Activated naive CD4-positive, alpha-beta T cell treated with anti-CD3 and anti-CD28 coated beads for 36 hours (primary cell): ENCODE measurements at regions not wholly inside any gene's neighbourhood (a gene's known extent, or its start where the extent isn't known, plus 50 kb on each side); places are given as distances from the start of the nearest gene placed in this dataset.
A peak's percentile ranks its signal among the peaks of the same experiment; 100 is the strongest.

ENCODE experiments used
- CTCF ChIA-PET: fragments of 350-600 bp; sonication (Branson Sonifier 250); formaldehyde crosslinking; loops from one replicate; lab custom pipeline; 2021; ENCODE audit warnings: antibody characterized with exemption; lab: Charles Lee
- DNase-seq: peaks from one replicate; pipeline ENCODE4 v3.0.0-alpha.2; 2020
- H3K27ac Mint-ChIP-seq: one replicate; pipeline ENCODE4 v1.8.0; 2021; ENCODE audit warnings: mild to moderate bottlenecking, mixed read lengths
- H3K27me3 Mint-ChIP-seq: one replicate; pipeline ENCODE4 v1.8.0; 2021; ENCODE audit warnings: low read depth, mixed read lengths
- H3K36me3 Mint-ChIP-seq: one replicate; pipeline ENCODE4 v1.8.0; 2021; ENCODE audit warnings: low read depth, mixed read lengths
- H3K4me1 Mint-ChIP-seq: one replicate; pipeline ENCODE4 v1.8.0; 2021; ENCODE audit warnings: low read depth, mixed read lengths
- H3K4me3 Mint-ChIP-seq: one replicate; pipeline ENCODE4 v1.8.0; 2021; ENCODE audit warnings: mild to moderate bottlenecking, moderate library complexity, mixed read lengths
- H3K9me3 Mint-ChIP-seq: one replicate; pipeline ENCODE4 v1.8.0; 2021; ENCODE audit warnings: mixed read lengths
- intact Hi-C: fragments of 100-400 bp; cut with micrococcal nuclease; formaldehyde crosslinking; loops from one replicate; pipeline ENCODE4 v1.15.1; 2023

- Mint-ChIP-seq H3K4me1 (no peaks in the 10 kb centered on the region), H3K27me3 (no peaks in the 10 kb centered on the region), H3K36me3 (no peaks in the 10 kb centered on the region), H3K27ac (no peak overlapping the region), H3K9me3 (no peaks in the 10 kb centered on the region), H3K4me3 (no peak overlapping the region)
- DNase-seq = no peak
- intact Hi-C loops = no loop called here
- CTCF ChIA-PET = no interaction called here
These were observed 191.4 kb downstream of the SPRY1 start for GRCh38 chr4:123587983-123588494.

DNA sequence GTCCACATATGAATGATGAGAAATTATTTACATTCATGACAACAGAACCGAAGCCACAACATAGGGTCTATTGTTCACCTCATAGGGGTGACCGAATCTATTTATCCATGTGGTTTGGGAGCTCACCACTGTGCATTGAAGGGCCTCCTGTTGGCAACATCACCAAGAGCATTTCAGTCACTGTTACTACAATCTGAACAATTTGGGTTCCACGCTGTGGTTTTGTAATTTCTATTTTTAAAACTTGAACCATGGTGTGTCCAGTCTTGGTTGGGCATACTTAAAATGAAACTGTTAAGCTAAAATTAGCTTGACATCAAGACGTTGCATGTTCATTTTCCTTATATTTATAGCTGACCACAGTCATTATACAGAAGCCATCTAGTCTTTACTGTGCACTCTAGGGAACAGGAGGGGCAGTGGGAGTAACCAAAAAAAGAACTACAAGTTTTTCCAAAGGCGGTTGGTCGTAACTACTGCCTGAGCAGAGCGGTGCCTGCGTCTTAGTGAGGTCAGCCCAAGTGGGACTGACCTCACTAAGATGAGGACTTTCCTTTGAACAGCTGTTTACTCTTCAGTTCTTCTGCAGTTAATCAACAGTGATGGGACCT lies 192.1 kb downstream of the SPRY1 start:
- Mint-ChIP-seq H3K4me1 (no peaks in the 10 kb centered on the region), H3K27me3 (no peaks in the 10 kb centered on the region), H3K36me3 (no peaks in the 10 kb centered on the region), H3K27ac (no peak overlapping the region), H3K9me3 (no peaks in the 10 kb centered on the region), H3K4me3 (no peak overlapping the region)
- CTCF ChIA-PET = no interaction called here
- intact Hi-C loops = no loop called here
- DNase-seq = no peak

GRCh38 chr4:123589301-123589700 lies 192.7 kb downstream of the SPRY1 start:
- no peaks in the 10 kb centered on the region for H3K36me3 Mint-ChIP-seq
- H3K27ac Mint-ChIP-seq = no peak overlapping the region
- H3K4me1 Mint-ChIP-seq = no peaks in the 10 kb centered on the region
- DNase-seq = no peak
- CTCF ChIA-PET = no interaction called here
- intact Hi-C loops = no loop called here
- H3K9me3 Mint-ChIP-seq = no peaks in the 10 kb centered on the region
- H3K4me3 Mint-ChIP-seq = no peak overlapping the region
- no peaks in the 10 kb centered on the region for H3K27me3 Mint-ChIP-seq

- H3K4me3 Mint-ChIP-seq = no peak overlapping the region
- H3K4me1 Mint-ChIP-seq = no peaks in the 10 kb centered on the region
- H3K9me3 Mint-ChIP-seq = no peaks in the 10 kb centered on the region
- H3K36me3 Mint-ChIP-seq = no peaks in the 10 kb centered on the region
- CTCF ChIA-PET = no interaction called here
- H3K27ac Mint-ChIP-seq = no peak overlapping the region
- intact Hi-C loops = no loop called here
- no peaks in the 10 kb centered on the region for H3K27me3 Mint-ChIP-seq
- no peak for DNase-seq
These were observed 195.3 kb downstream of the SPRY1 start for GRCh38 chr4:123591875-123592274.

GRCh38 chr4:123593655-123594054 lies 197.1 kb downstream of the SPRY1 start:
- Mint-ChIP-seq H3K4me1 (no peaks in the 10 kb centered on the region), H3K36me3 (no peaks in the 10 kb centered on the region), H3K4me3 (no peak overlapping the region), H3K9me3 (no peaks in the 10 kb centered on the region), H3K27ac (no peak overlapping the region), H3K27me3 (no peaks in the 10 kb centered on the region)
- no peak for DNase-seq
- CTCF ChIA-PET = no interaction called here
- intact Hi-C loops = no loop called here

GRCh38 chr4:123596805-123597204 lies 200.2 kb downstream of the SPRY1 start:
- Mint-ChIP-seq H3K9me3 (no peaks in the 10 kb centered on the region), H3K27me3 (no peaks in the 10 kb centered on the region), H3K36me3 (no peaks in the 10 kb centered on the region), H3K27ac (no peak overlapping the region), H3K4me3 (no peak overlapping the region), H3K4me1 (peaks cover 19% of the 10 kb centered on the region)
- intact Hi-C loops = no loop called here
- CTCF ChIA-PET = no interaction called here
- DNase-seq = no peak

DNA sequence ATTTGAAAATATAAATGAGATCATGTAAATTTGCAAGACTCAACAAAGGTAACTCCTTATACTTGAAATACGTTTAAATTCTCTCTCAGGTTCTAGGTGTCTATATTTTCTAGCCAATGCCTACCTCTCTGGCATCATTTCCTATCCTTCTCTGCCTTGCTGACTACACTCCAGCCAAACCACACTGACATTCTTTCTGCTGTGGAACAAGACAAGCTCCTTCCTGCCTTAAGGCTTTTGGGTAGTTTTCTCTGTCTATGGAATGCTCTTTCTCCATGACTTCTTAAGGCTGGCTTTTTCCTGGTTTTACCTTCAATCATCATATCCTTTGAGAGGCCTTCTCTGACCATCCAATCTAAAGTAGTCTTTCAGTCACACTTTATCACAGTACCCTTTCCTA lies 201.0 kb downstream of the SPRY1 start:
- intact Hi-C loops = no loop called here
- Mint-ChIP-seq H3K27me3 (no peaks in the 10 kb centered on the region), H3K36me3 (no peaks in the 10 kb centered on the region), H3K4me3 (no peak overlapping the region), H3K27ac (no peak overlapping the region), H3K9me3 (no peaks in the 10 kb centered on the region), H3K4me1 (peaks cover 19% of the 10 kb centered on the region)
- CTCF ChIA-PET = no interaction called here
- DNase-seq = no peak

GRCh38 chr4:123598331-123598730 lies 201.7 kb downstream of the SPRY1 start:
- no peaks in the 10 kb centered on the region for H3K9me3 Mint-ChIP-seq
- no peak overlapping the region for H3K4me3 Mint-ChIP-seq
- peaks cover 19% of the 10 kb centered on the region for H3K4me1 Mint-ChIP-seq
- H3K27me3 Mint-ChIP-seq = no peaks in the 10 kb centered on the region
- CTCF ChIA-PET = no interaction called here
- H3K27ac Mint-ChIP-seq = no peak overlapping the region
- H3K36me3 Mint-ChIP-seq = no peaks in the 10 kb centered on the region
- no peak for DNase-seq
- intact Hi-C loops = no loop called here

GRCh38 chr4:123599061-123599919 lies 202.7 kb downstream of the SPRY1 start:
- CTCF ChIA-PET = no interaction called here
- peaks cover 19% of the 10 kb centered on the region for H3K4me1 Mint-ChIP-seq
- H3K36me3 Mint-ChIP-seq = no peaks in the 10 kb centered on the region
- DNase-seq = no peak
- H3K9me3 Mint-ChIP-seq = no peaks in the 10 kb centered on the region
- H3K27me3 Mint-ChIP-seq = no peaks in the 10 kb centered on the region
- intact Hi-C loops = no loop called here
- no peak overlapping the region for H3K27ac Mint-ChIP-seq
- no peak overlapping the region for H3K4me3 Mint-ChIP-seq

DNA sequence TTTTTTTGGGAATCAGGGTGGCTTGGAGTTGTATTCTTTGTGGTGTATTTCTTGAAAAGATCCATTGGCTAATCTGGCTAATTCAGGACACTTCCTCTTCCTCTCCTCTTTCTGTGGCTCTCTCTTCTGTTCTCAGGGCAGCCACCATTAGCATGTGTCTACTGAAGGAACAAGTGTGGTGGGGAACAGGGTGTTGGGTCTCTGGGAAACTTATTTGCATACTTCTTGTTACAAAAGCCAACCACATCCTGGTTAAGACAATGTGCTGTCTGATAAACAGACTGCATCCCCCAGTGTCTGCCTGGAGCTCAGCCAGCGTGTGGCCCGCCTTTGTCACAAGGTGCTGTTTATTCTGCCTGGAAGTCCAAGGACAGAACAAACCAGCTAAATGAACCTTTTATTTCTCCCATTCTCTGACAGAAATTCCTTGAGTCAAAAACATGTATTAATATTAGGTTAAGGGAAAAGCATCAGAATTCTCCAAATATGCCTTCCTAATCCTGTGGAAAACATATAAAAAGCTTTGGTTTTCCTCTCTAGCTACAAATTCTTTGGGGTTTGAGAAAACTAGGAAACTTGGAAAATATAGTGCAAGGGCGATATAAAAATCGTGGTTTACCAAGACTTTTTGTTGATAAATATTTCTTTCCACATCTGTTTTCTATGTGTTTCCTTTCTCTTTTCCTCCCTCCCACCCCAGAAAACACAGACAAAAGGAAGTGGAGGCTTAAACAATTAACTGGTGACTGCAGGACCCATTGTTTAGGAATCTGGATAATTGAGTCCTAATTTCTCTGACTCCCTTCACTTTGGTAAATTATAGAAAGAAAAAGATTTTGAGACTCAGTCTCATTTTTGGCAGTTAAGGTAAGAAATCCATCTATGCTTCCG lies 203.6 kb downstream of the SPRY1 start:
- CTCF ChIA-PET = interaction anchor here (0.6 kb wide), 1 partner anchor 105 kb away, joined by 3 read pairs; no protein-coding TSS in a partner anchor
- intact Hi-C loops = loop anchor here (2.0 to 5.0 kb wide), 3 partner anchors 17 to 203 kb away; partner anchors contain the start of gene SPRY1
- Mint-ChIP-seq H3K27ac (no peak overlapping the region), H3K36me3 (no peaks in the 10 kb centered on the region), H3K4me3 (no peak overlapping the region), H3K4me1 (peaks cover 19% of the 10 kb centered on the region), H3K9me3 (no peaks in the 10 kb centered on the region), H3K27me3 (no peaks in the 10 kb centered on the region)
- peak; percentile 48 for DNase-seq

DNA sequence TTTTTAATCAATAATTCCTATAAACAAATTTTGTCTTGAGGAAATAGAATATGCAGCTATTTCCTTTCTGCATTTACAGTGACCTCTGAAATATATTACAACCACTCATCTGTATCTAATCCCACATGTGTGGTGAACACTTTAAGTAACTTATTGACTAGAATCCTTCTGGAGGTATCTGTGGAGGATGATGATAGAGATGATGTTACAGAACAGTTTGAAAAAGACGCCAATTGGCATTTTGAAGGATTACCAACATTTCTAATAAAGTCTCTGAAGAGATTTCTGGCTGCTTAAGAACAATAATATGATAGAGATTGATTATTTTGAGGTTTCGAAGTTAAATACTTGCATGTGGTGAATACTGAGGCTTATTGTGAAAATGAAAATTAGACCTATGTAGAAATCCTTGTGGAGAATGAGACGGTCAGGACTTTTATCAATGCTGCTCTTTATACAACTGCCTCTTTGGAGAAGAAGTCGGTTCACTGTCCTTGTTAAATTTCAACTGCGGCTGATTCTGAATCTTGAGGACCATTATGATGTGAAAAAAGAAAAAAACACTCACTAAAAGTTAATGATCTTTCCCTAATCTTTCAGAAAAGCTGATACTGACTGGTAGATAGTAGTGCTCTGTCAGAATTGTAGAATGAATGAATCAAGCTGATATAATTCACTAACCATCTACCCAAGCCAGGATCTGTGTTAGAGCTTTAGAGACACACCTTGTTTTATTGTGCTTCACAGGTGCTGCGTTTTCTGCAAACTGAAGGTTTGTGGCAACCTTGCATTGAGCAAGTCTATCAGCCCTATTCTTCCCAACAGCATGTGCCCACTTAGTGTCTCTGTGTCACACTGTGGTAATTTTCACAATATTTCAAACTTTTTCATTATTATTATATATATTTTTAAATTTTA lies 204.7 kb downstream of the SPRY1 start:
- Mint-ChIP-seq H3K9me3 (no peaks in the 10 kb centered on the region), H3K36me3 (no peaks in the 10 kb centered on the region), H3K4me3 (no peak overlapping the region), H3K27me3 (no peaks in the 10 kb centered on the region), H3K4me1 (peaks cover 19% of the 10 kb centered on the region), H3K27ac (no peak overlapping the region)
- DNase-seq = no peak
- CTCF ChIA-PET = interaction anchor here (0.8 kb wide), 1 partner anchor 37 kb away, joined by 4 read pairs; no protein-coding TSS in a partner anchor
- intact Hi-C loops = loop anchor here (2.0 to 5.0 kb wide), 3 partner anchors 16 to 204 kb away; partner anchors contain the start of gene SPRY1
